ENCODE measurements at regions not wholly inside any gene's neighbourhood (a gene's known extent, or its start where the extent isn't known, plus 50 kb on each side); places are given as distances from the start of the nearest gene placed in this dataset.

DNA sequence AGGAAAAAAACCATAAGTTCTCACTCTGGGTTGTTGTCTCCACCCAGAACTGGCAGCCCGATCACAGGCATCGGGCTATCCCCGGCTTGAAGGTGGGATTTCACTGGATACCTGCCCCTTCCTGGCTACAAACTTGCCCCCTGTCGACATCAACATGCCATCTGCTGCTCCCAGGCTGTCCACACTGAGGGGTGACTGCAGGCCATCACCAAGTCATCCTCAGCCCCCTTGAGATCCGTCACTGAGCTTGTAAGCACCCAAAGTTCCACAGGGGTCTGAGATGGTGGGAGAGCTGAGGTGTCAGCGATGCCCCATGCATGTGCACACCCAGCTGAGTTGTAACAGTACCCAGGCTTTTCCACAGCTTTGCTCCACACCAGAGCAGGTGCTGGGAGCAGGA, 211.0 kb downstream of the AMY1C start:
- no peak for TF ChIP-seq POLR2AphosphoS5 (IDR thresholded peaks at IDR 0.05; ENCODE audit: insufficient read depth, low read depth, low read length)
- TF ChIP-seq, protein P1, sequence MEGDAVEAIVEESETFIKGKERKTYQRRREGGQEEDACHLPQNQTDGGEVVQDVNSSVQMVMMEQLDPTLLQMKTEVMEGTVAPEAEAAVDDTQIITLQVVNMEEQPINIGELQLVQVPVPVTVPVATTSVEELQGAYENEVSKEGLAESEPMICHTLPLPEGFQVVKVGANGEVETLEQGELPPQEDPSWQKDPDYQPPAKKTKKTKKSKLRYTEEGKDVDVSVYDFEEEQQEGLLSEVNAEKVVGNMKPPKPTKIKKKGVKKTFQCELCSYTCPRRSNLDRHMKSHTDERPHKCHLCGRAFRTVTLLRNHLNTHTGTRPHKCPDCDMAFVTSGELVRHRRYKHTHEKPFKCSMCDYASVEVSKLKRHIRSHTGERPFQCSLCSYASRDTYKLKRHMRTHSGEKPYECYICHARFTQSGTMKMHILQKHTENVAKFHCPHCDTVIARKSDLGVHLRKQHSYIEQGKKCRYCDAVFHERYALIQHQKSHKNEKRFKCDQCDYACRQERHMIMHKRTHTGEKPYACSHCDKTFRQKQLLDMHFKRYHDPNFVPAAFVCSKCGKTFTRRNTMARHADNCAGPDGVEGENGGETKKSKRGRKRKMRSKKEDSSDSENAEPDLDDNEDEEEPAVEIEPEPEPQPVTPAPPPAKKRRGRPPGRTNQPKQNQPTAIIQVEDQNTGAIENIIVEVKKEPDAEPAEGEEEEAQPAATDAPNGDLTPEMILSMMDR (IDR thresholded peaks at IDR 0.05; ENCODE audit: extremely low read depth in 1 of 2, insufficient read depth in 1 of 2, low read depth in 1 of 2, low read length in 2 of 2), result no peak
- TF ChIP-seq, protein P2, sequence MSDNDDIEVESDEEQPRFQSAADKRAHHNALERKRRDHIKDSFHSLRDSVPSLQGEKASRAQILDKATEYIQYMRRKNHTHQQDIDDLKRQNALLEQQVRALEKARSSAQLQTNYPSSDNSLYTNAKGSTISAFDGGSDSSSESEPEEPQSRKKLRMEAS (IDR thresholded peaks at IDR 0.05; ENCODE audit: insufficient read depth, insufficient read length), result no peak

Data from endothelial cell of umbilical vein (primary cell).